Astrocyte of the hippocampus (primary cell): ENCODE measurements at regions not wholly inside any gene's neighbourhood (a gene's known extent, or its start where the extent isn't known, plus 50 kb on each side); places are given as distances from the start of the nearest gene placed in this dataset.

Source experiments
- DNase-seq: peaks from one replicate; pipeline ENCODE4 v3.0.0; 2011; ENCODE audit warnings: low read depth, low spot score

GRCh38 chr22:48754611-48755058 is 1073.0 kb downstream of the BRD1 start:
- DNase-seq = no peak

GRCh38 chr22:48753752-48754517 is 1073.7 kb downstream of the BRD1 start:
- no peak for DNase-seq

- DNase-seq = no peak
These were observed 1074.3 kb downstream of the BRD1 start for GRCh38 chr22:48753381-48753730.

- DNase-seq = peak; percentile 8
These were observed 1075.0 kb downstream of the BRD1 start for GRCh38 chr22:48752451-48753380.

GRCh38 chr22:48751539-48752437 is 1075.9 kb downstream of the BRD1 start:
- DNase-seq = no peak

GRCh38 chr22:48750826-48751440 is 1076.7 kb downstream of the BRD1 start:
- no peak for DNase-seq

GRCh38 chr22:48750282-48750681 is 1077.4 kb downstream of the BRD1 start:
- DNase-seq = no peak

GRCh38 chr22:48749555-48750227 is 1078.0 kb downstream of the BRD1 start:
- no peak for DNase-seq

GRCh38 chr22:48748860-48749554 is 1078.7 kb downstream of the BRD1 start:
- no peak for DNase-seq

DNA sequence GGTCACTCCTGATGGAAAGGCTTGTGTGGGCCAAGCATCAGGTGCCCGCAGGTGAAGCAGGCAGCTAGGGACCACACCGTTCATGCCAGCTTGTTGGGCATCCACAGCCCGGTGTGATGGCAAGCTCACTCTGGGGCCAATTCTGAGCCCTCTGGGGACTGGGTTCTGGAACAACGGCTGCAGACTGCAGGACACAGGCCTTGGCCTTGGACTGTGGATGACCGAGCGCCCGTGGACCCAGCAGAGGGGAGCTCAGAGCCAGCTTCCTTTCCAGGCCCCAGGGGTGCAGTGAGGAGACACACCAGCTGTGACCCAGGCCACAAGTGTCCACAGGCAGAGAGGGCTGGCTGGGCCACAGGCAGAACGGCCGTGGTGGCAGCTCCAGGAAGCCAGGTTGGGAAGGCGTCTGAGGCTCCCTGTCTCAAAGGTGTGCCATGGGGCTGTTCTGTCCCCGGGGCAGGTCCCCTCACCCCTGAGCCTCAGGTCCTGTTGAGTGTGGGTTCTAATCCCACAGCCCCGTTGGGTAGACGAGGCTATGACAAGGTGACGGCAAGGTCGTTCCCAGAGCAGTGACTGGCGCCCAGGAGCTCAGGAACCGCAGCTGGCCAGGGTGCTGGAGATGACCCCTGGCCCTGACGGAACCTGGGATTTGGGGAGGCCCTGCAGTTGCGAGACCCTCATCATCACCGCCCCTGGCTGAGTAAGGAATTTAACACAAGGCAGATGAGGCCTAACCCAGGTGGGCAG is 1079.4 kb downstream of the BRD1 start:
- DNase-seq = no peak

GRCh38 chr22:48746789-48747425 is 1080.8 kb downstream of the BRD1 start:
- no peak for DNase-seq

GRCh38 chr22:48745842-48746788 is 1081.6 kb downstream of the BRD1 start:
- DNase-seq = no peak

- DNase-seq = no peak
These were observed 1082.5 kb downstream of the BRD1 start for GRCh38 chr22:48744967-48745841.

DNA sequence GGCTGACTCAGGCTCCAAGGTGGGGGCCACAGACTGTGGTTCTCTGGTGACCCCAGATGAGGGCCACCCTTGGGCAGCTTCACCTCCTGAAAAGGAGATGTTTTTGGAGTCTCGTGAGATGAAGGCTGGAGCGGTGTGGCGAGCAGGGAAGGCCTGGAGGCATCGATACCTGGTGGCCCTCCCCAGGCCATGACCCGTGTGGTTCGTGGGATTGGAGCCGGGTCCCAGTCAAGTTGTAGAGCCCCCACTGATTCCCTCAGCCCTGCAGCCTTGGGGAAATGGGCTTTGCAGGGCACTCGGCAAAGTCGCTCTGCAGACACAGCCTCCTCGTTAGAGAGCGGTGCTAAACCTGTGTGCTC is 1083.4 kb downstream of the BRD1 start:
- DNase-seq = no peak

- DNase-seq = no peak
These were observed 1083.9 kb downstream of the BRD1 start for GRCh38 chr22:48743601-48744282.
